ENCODE measurements at regions not wholly inside any gene's neighbourhood (a gene's known extent, or its start where the extent isn't known, plus 50 kb on each side); places are given as distances from the start of the nearest gene placed in this dataset.

- TF ChIP-seq, protein P1, sequence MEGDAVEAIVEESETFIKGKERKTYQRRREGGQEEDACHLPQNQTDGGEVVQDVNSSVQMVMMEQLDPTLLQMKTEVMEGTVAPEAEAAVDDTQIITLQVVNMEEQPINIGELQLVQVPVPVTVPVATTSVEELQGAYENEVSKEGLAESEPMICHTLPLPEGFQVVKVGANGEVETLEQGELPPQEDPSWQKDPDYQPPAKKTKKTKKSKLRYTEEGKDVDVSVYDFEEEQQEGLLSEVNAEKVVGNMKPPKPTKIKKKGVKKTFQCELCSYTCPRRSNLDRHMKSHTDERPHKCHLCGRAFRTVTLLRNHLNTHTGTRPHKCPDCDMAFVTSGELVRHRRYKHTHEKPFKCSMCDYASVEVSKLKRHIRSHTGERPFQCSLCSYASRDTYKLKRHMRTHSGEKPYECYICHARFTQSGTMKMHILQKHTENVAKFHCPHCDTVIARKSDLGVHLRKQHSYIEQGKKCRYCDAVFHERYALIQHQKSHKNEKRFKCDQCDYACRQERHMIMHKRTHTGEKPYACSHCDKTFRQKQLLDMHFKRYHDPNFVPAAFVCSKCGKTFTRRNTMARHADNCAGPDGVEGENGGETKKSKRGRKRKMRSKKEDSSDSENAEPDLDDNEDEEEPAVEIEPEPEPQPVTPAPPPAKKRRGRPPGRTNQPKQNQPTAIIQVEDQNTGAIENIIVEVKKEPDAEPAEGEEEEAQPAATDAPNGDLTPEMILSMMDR (IDR thresholded peaks at IDR 0.05; ENCODE audit: low read depth, low read length) = no peak
- TF ChIP-seq POLR2A (IDR thresholded peaks at IDR 0.05; ENCODE audit: extremely low read depth, insufficient read length) (no peak), MAX (IDR thresholded peaks at IDR 0.05; ENCODE audit: low read depth, low read length) (no peak), MYC (IDR thresholded peaks at IDR 0.05; ENCODE audit: low read depth, low read length) (no peak)
Measured at GRCh38 chr9:79970146-79970425, 398.3 kb downstream of the TLE4 start.
